ENCODE measurements at regions not wholly inside any gene's neighbourhood (a gene's known extent, or its start where the extent isn't known, plus 50 kb on each side); places are given as distances from the start of the nearest gene placed in this dataset.

DNA sequence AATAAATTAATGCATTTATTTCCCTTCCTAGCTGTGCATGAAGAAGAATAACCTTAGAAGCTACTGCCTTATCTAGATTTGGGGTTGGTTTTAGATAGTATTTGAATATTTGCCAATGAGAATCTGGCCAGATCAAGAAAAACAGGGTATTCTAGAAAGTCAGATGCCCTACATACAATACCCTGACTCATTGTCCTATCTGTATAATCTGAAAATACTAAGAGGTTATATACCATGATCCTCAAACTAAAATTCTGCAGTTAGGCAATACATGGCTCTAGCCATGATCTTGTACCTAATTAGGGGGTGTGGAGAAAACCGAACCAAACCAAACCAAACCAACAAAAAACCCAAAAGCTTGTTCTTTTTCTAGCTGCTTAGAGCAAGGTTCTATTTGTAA is 240.4 kb upstream of the LYZL1 start:
- H3K4me2 ChIP-seq (ENCODE audit: low read depth, low read length, poor library complexity, severe bottlenecking), result no peak overlapping the region
- H3K9me2 ChIP-seq (replicated peaks; ENCODE audit: insufficient read depth, low read length), result no peaks in the 10 kb centered on the region
- H3K4me1 ChIP-seq (ENCODE audit: low read length), result no peaks in the 10 kb centered on the region
- H3K9ac ChIP-seq (ENCODE audit: low read length), result no peak overlapping the region
- no peak overlapping the region for H2AFZ ChIP-seq (ENCODE audit: low read length)
- no peaks in the 10 kb centered on the region for H3K79me2 ChIP-seq (ENCODE audit: low read length)
- DNase-seq, result no peak
- no peaks in the 10 kb centered on the region for H3K9me3 ChIP-seq (ENCODE audit: low read length)
- H3K27ac ChIP-seq (ENCODE audit: low read length), result no peak overlapping the region
- H3K4me3 ChIP-seq (ENCODE audit: low read length), result no peak overlapping the region
- no peaks in the 10 kb centered on the region for H4K20me1 ChIP-seq (ENCODE audit: insufficient read depth, low read depth, low read length)
- H3K36me3 ChIP-seq (ENCODE audit: insufficient read depth, low read length), result no peaks in the 10 kb centered on the region
- H3K27me3 ChIP-seq (ENCODE audit: low read length), result no peaks in the 10 kb centered on the region

DNA sequence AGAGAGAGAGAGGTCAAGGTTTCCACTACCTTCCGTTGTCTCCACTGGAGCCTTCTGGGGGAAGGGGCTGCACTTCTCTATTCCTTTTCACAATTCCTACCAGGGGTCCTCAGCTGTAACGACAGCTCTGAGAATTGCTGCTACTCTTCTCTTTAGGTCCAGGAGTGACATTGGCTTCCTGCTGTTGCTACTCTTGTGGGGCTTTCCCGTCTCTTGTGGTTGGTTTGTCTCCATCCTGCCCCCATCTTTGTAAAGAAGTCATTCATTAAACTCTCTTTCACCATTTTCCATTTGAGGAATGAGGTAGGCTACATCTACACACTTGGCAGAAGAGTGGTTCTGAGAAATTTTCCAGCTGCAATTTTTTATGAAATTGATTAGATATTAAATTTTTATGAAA is 238.8 kb upstream of the LYZL1 start:
- no peak overlapping the region for H3K4me3 ChIP-seq (ENCODE audit: low read length)
- H3K27ac ChIP-seq (ENCODE audit: low read length), result no peak overlapping the region
- no peaks in the 10 kb centered on the region for H4K20me1 ChIP-seq (ENCODE audit: insufficient read depth, low read depth, low read length)
- H3K36me3 ChIP-seq (ENCODE audit: insufficient read depth, low read length), result no peaks in the 10 kb centered on the region
- no peak overlapping the region for H2AFZ ChIP-seq (ENCODE audit: low read length)
- no peaks in the 10 kb centered on the region for H3K4me1 ChIP-seq (ENCODE audit: low read length)
- no peaks in the 10 kb centered on the region for H3K9me2 ChIP-seq (replicated peaks; ENCODE audit: insufficient read depth, low read length)
- no peaks in the 10 kb centered on the region for H3K9me3 ChIP-seq (ENCODE audit: low read length)
- H3K79me2 ChIP-seq (ENCODE audit: low read length), result no peaks in the 10 kb centered on the region
- H3K9ac ChIP-seq (ENCODE audit: low read length), result no peak overlapping the region
- H3K27me3 ChIP-seq (ENCODE audit: low read length), result no peaks in the 10 kb centered on the region
- no peak for DNase-seq
- H3K4me2 ChIP-seq (ENCODE audit: low read depth, low read length, poor library complexity, severe bottlenecking), result no peak overlapping the region

DNA sequence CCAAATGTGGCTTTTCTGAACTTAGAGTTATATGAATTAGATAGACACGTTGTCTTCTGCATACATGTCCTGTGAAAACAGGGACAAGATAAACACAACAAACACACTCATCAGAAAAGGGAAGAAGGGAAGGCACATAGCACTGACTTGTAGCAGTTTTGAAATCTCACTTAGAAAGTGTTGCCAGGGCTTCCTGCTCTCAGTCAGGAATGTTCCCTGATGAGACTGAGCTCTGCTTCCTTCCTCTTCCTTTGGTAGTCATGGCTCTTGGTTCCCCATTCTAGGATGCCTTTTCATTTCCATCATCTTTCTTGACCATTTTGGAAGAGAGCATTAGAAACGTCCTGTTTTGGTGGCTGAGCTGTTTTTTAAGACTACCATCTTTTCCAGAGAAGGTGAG is 233.8 kb upstream of the LYZL1 start:
- Histone ChIP-seq H2AFZ (ENCODE audit: low read length) (no peak overlapping the region), H3K36me3 (ENCODE audit: insufficient read depth, low read length) (no peaks in the 10 kb centered on the region), H4K20me1 (ENCODE audit: insufficient read depth, low read depth, low read length) (no peaks in the 10 kb centered on the region), H3K4me2 (ENCODE audit: low read depth, low read length, poor library complexity, severe bottlenecking) (no peak overlapping the region), H3K9me2 (replicated peaks; ENCODE audit: insufficient read depth, low read length) (no peaks in the 10 kb centered on the region), H3K27ac (ENCODE audit: low read length) (no peak overlapping the region), H3K4me1 (ENCODE audit: low read length) (no peaks in the 10 kb centered on the region), H3K9ac (ENCODE audit: low read length) (no peak overlapping the region), H3K9me3 (ENCODE audit: low read length) (no peaks in the 10 kb centered on the region), H3K27me3 (ENCODE audit: low read length) (no peaks in the 10 kb centered on the region), H3K4me3 (ENCODE audit: low read length) (no peak overlapping the region), H3K79me2 (ENCODE audit: low read length) (no peaks in the 10 kb centered on the region)
- no peak for DNase-seq

DNA sequence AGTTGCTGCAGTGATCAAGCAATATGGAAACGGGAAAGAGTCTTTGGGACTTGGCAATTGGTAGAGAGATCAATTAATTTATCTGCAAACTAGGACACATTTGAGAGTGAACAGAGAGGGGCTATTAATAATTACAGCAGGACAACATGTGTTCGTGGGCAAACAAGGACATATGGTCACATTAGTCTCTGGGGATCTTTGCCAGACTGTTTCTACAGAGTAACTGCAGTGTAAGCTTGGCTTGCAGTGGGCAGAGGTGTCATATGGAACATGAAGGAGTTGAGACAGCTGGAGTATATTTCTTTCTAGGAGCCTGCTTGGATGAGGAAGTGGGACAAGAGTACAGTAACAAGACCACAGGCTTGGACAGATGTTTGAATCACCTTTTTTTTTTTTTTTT is 232.1 kb upstream of the LYZL1 start:
- Histone ChIP-seq H3K4me2 (ENCODE audit: low read depth, low read length, poor library complexity, severe bottlenecking) (no peak overlapping the region), H2AFZ (ENCODE audit: low read length) (no peak overlapping the region), H3K36me3 (ENCODE audit: insufficient read depth, low read length) (no peaks in the 10 kb centered on the region), H3K9me2 (replicated peaks; ENCODE audit: insufficient read depth, low read length) (no peaks in the 10 kb centered on the region), H3K9me3 (ENCODE audit: low read length) (no peaks in the 10 kb centered on the region), H3K27me3 (ENCODE audit: low read length) (no peaks in the 10 kb centered on the region), H3K27ac (ENCODE audit: low read length) (no peak overlapping the region), H3K4me3 (ENCODE audit: low read length) (no peak overlapping the region), H4K20me1 (ENCODE audit: insufficient read depth, low read depth, low read length) (no peaks in the 10 kb centered on the region), H3K4me1 (ENCODE audit: low read length) (no peaks in the 10 kb centered on the region), H3K9ac (ENCODE audit: low read length) (no peak overlapping the region), H3K79me2 (ENCODE audit: low read length) (no peaks in the 10 kb centered on the region)
- DNase-seq, result no peak

DNA sequence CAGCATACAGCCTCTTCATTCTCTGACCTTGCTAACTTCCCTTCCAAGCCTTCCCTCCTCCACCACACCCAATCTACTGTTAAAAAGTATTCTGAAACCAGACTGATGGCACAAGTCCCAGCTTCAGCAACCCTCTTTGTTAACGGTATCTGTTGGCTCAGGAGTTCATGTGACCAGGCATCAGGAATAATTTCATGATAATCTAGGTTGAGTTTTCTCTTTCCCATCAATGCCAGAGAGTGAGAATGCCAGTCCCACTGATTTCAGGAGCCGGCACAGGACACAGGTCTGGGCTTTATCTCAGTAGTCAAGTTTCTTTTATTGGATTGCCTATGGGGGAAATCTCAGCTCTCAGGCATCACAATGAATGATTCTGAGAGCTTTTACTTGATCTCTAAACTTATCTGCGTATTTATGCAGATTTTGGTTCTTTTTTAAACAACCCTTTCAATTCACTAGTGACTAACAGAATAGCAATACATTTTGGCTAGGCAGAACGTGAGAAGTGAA is 231.0 kb upstream of the LYZL1 start:
- H2AFZ ChIP-seq (ENCODE audit: low read length), result no peak overlapping the region
- H3K4me2 ChIP-seq (ENCODE audit: low read depth, low read length, poor library complexity, severe bottlenecking), result no peak overlapping the region
- H3K27ac ChIP-seq (ENCODE audit: low read length), result no peak overlapping the region
- no peak overlapping the region for H3K9ac ChIP-seq (ENCODE audit: low read length)
- H3K9me3 ChIP-seq (ENCODE audit: low read length), result no peaks in the 10 kb centered on the region
- H3K27me3 ChIP-seq (ENCODE audit: low read length), result no peaks in the 10 kb centered on the region
- DNase-seq, result no peak
- H4K20me1 ChIP-seq (ENCODE audit: insufficient read depth, low read depth, low read length), result no peaks in the 10 kb centered on the region
- H3K9me2 ChIP-seq (replicated peaks; ENCODE audit: insufficient read depth, low read length), result no peaks in the 10 kb centered on the region
- no peaks in the 10 kb centered on the region for H3K36me3 ChIP-seq (ENCODE audit: insufficient read depth, low read length)
- H3K79me2 ChIP-seq (ENCODE audit: low read length), result no peaks in the 10 kb centered on the region
- H3K4me3 ChIP-seq (ENCODE audit: low read length), result no peak overlapping the region
- no peaks in the 10 kb centered on the region for H3K4me1 ChIP-seq (ENCODE audit: low read length)

DNA sequence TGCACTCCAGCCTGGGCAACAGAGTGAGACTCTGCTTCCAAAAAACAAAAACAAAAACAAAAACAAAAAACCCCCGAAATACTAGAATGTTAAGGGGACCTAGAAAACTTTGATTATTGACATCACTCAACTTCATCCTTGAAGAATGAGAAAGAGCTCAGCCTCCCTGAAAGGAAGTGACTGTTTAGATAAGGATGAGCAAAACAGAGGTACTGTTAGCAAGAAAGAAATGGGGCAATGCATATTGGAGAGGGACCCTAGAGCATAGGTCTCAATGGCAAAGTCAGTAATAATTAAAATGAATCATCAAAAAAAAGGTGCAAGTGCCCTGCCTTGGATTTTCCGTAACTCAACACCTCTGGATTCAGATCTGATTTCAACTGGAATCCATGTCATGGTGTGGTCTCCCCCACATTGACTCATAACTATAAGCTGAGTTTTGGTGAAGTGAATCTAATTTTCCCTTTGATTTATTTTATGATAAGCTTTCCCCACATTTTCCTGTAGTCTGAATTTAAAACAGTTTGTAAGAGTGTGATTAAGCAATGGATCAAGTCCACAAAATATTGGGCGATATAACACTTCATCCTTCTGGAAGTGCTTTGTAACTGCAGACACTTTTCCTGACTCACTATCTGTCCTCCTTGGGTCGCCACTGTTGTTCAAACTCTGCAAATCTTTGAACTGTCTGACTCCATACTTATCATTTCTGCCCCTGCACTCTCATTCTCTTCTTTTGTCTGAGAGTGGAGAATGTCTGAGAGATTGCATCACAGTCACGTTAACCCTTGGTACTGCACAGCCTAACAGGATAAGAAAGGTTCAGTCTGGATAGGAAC is 224.8 kb upstream of the LYZL1 start:
- Histone ChIP-seq H3K9me2 (replicated peaks; ENCODE audit: insufficient read depth, low read length) (no peaks in the 10 kb centered on the region), H3K36me3 (ENCODE audit: insufficient read depth, low read length) (no peaks in the 10 kb centered on the region), H3K4me1 (ENCODE audit: low read length) (no peaks in the 10 kb centered on the region), H3K79me2 (ENCODE audit: low read length) (no peaks in the 10 kb centered on the region), H3K4me2 (ENCODE audit: low read depth, low read length, poor library complexity, severe bottlenecking) (no peak overlapping the region), H2AFZ (ENCODE audit: low read length) (no peak overlapping the region), H4K20me1 (ENCODE audit: insufficient read depth, low read depth, low read length) (no peaks in the 10 kb centered on the region), H3K27me3 (ENCODE audit: low read length) (no peaks in the 10 kb centered on the region), H3K9me3 (ENCODE audit: low read length) (no peaks in the 10 kb centered on the region), H3K27ac (ENCODE audit: low read length) (no peak overlapping the region), H3K4me3 (ENCODE audit: low read length) (no peak overlapping the region), H3K9ac (ENCODE audit: low read length) (no peak overlapping the region)
- no peak for DNase-seq

DNA sequence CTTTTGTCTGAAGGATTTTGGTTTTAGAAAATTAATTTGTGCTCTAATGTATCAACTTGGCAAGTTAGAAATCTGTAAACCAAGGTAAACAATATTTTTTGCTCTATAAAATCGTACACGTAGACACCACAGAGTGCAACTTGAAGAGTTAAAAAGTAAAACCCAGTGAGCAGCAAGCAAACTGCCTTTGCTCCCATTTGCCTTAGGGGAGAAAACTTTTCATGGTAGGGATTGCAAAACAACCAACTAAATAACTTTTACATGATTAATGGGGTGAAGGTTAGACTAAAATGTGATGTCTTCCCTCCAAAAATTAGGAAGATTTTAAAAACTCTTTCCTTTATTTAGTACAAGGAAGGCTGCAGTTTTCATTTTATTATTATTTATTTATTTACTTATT is 224.2 kb upstream of the LYZL1 start:
- no peak overlapping the region for H3K4me3 ChIP-seq (ENCODE audit: low read length)
- H3K9ac ChIP-seq (ENCODE audit: low read length), result no peak overlapping the region
- H3K36me3 ChIP-seq (ENCODE audit: insufficient read depth, low read length), result no peaks in the 10 kb centered on the region
- no peak overlapping the region for H2AFZ ChIP-seq (ENCODE audit: low read length)
- H3K27me3 ChIP-seq (ENCODE audit: low read length), result no peaks in the 10 kb centered on the region
- H3K27ac ChIP-seq (ENCODE audit: low read length), result no peak overlapping the region
- no peaks in the 10 kb centered on the region for H4K20me1 ChIP-seq (ENCODE audit: insufficient read depth, low read depth, low read length)
- DNase-seq, result no peak
- H3K4me1 ChIP-seq (ENCODE audit: low read length), result no peaks in the 10 kb centered on the region
- no peak overlapping the region for H3K4me2 ChIP-seq (ENCODE audit: low read depth, low read length, poor library complexity, severe bottlenecking)
- no peaks in the 10 kb centered on the region for H3K79me2 ChIP-seq (ENCODE audit: low read length)
- H3K9me3 ChIP-seq (ENCODE audit: low read length), result no peaks in the 10 kb centered on the region
- H3K9me2 ChIP-seq (replicated peaks; ENCODE audit: insufficient read depth, low read length), result no peaks in the 10 kb centered on the region

DNA sequence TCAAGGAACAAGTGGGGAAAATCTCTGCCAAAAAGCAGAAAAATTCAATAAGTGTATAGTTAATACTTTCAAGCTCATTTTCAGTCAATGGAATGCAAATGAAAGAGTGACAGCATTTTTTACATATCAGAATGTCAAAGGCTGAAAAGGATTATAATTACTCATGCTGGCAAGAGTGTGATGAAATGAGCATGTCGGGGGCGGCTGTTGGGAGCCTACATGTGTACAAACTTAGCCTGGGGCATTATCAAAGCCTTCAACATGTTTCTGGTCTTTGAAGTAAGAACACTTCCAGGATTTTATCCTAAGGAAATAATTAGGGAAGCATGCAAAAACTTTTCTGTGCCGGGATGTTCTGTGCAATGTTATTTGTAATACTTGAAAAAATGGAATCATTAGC is 221.7 kb upstream of the LYZL1 start:
- DNase-seq, result no peak
- Histone ChIP-seq H3K79me2 (ENCODE audit: low read length) (no peaks in the 10 kb centered on the region), H3K27me3 (ENCODE audit: low read length) (no peaks in the 10 kb centered on the region), H3K4me2 (ENCODE audit: low read depth, low read length, poor library complexity, severe bottlenecking) (no peak overlapping the region), H2AFZ (ENCODE audit: low read length) (no peak overlapping the region), H4K20me1 (ENCODE audit: insufficient read depth, low read depth, low read length) (no peaks in the 10 kb centered on the region), H3K36me3 (ENCODE audit: insufficient read depth, low read length) (no peaks in the 10 kb centered on the region), H3K9me3 (ENCODE audit: low read length) (no peaks in the 10 kb centered on the region), H3K9ac (ENCODE audit: low read length) (no peak overlapping the region), H3K4me1 (ENCODE audit: low read length) (no peaks in the 10 kb centered on the region), H3K9me2 (replicated peaks; ENCODE audit: insufficient read depth, low read length) (no peaks in the 10 kb centered on the region), H3K4me3 (ENCODE audit: low read length) (no peak overlapping the region), H3K27ac (ENCODE audit: low read length) (no peak overlapping the region)

Data from Karpas-422 (cell line).